HepG2 (cell line): ENCODE measurements at regions not wholly inside any gene's neighbourhood (a gene's known extent, or its start where the extent isn't known, plus 50 kb on each side); places are given as distances from the start of the nearest gene placed in this dataset.

Experiments
- ATAC-seq: fragments of 200-7000 bp; cut with Tn5 transposase; 3 replicates; pipeline ENCODE4 v1.9.1; 2020; ENCODE audit warnings: mild to moderate bottlenecking, moderate library complexity
- BruUV-seq: library from RNA; stranded (reverse); fragments of 400-500 nt; replicated peaks from 2 replicates; lab custom pipeline; 2021; lab: Mats Ljungman, UMichigan
- CTCF ChIA-PET: fragments of 300-600 bp; formaldehyde crosslinking; extraction: SDS; loops from one replicate; lab custom pipeline; 2021; ENCODE audit warnings: low total read pairs, inconsistent platforms, low intra/inter-chr PET ratio; lab: Yijun Ruan, JAX
- POLR2A ChIA-PET: fragments of 350-600 bp; sonication (Branson Sonifier 250); formaldehyde crosslinking; loops from one replicate; lab custom pipeline; 2020; ENCODE audit warnings: antibody characterized with exemption, inconsistent platforms; lab: Yijun Ruan, JAX
- DNase-seq: peaks from one replicate; pipeline ENCODE4 v3.0.0-alpha.2; 2015; ENCODE audit warnings: low spot score
- FAIRE-seq: peaks from 3 replicates; lab custom pipeline; 2011; peaks lifted over from hg19 to GRCh38; lab: Jason Lieb, UNC
- H2AFZ ChIP-seq: one replicate; pipeline ENCODE4 v1.6.1; 2011; ENCODE audit warnings: low read length, inconsistent platforms
- H3K27ac ChIP-seq: fragments of 300-600 bp; 3 replicates; pipeline ENCODE4 v1.8.0; 2011; ENCODE audit warnings: mixed run types, mild to moderate bottlenecking, mixed read lengths, low read length, inconsistent platforms; ENCODE audit not compliant: insufficient read depth; ENCODE audit errors: extremely low read length
- H3K27me3 ChIP-seq, 2 experiments: fragments of 200-600 bp in 1 of 2; 2 replicates in 1 of 2; 3 replicates in 1 of 2; pipeline versions ENCODE4 v1.6.0 to v1.8.0; 2011; ENCODE audit warnings: low read length in 2 of 2, mild to moderate bottlenecking in 2 of 2, moderate library complexity in 2 of 2, inconsistent platforms in 1 of 2; ENCODE audit not compliant: insufficient read depth in 2 of 2, control insufficient read depth in 1 of 2
- H3K36me3 ChIP-seq, 2 experiments: fragments of 200-600 bp in 1 of 2; replicated peaks in 1 of 2; 2 replicates in 1 of 2; 3 replicates in 1 of 2; pipeline versions ENCODE4 v1.5.1 to v1.8.0; 2011; ENCODE audit warnings: low read length in 2 of 2, inconsistent platforms in 1 of 2; ENCODE audit not compliant: insufficient read depth in 2 of 2, control insufficient read depth in 1 of 2
- H3K4me1 ChIP-seq: 2 replicates; pipeline ENCODE4 v1.5.1; 2012; ENCODE audit warnings: low read length, inconsistent platforms; ENCODE audit not compliant: insufficient read depth
- H3K4me2 ChIP-seq: 2 replicates; pipeline ENCODE4 v1.6.0; 2011; ENCODE audit warnings: low read depth, low read length, inconsistent platforms
- H3K4me3 ChIP-seq, 3 experiments: fragments of 200-600 bp in 1 of 3; sonication (generic), shearing (Covaris generic) in 1 of 3; replicated peaks in 1 of 3; 2 replicates each; pipeline ENCODE4 v1.5.1; 2011 to 2016; ENCODE audit warnings: low read length in 3 of 3, inconsistent platforms in 2 of 3, low read depth in 2 of 3, mild to moderate bottlenecking in 2 of 3, control low read depth in 1 of 3, mixed read lengths in 1 of 3; ENCODE audit not compliant: insufficient read depth in 1 of 3
- H3K79me2 ChIP-seq: one replicate; pipeline ENCODE4 v1.6.1; 2011; ENCODE audit warnings: low read length, inconsistent platforms; ENCODE audit not compliant: insufficient read depth
- H3K9ac ChIP-seq: 2 replicates; pipeline ENCODE4 v1.6.0; 2011; ENCODE audit warnings: mild to moderate bottlenecking, low read depth, low read length, inconsistent platforms; ENCODE audit not compliant: insufficient read depth
- H3K9me3 ChIP-seq: 2 replicates; pipeline ENCODE4 v1.5.1; 2012; ENCODE audit warnings: mild to moderate bottlenecking, low read length
- H4K20me1 ChIP-seq: 2 replicates; pipeline ENCODE4 v1.6.0; 2011; ENCODE audit warnings: inconsistent platforms, mild to moderate bottlenecking, low read length, moderate library complexity; ENCODE audit not compliant: insufficient read depth
- CEBPB ChIP-seq: IDR thresholded peaks from 2 replicates; pipeline ENCODE4 v1.6.1; 2011; ENCODE audit warnings: low read depth, low read length, improper control_type of control experiment, borderline replicate concordance
- DPF2 ChIP-seq: sonication (generic); formaldehyde crosslinking; IDR thresholded peaks from 2 replicates; pipeline ENCODE4 v1.4.0; 2020; ENCODE audit warnings: mild to moderate bottlenecking, low read depth, missing genetic modification reagents, borderline replicate concordance
- HDAC1 ChIP-seq: sonication (generic); formaldehyde crosslinking; IDR thresholded peaks from 2 replicates; pipeline ENCODE4 v1.5.1; 2020; ENCODE audit warnings: mild to moderate bottlenecking, missing genetic modification reagents
- HES4 ChIP-seq: sonication (generic); formaldehyde crosslinking; IDR thresholded peaks from 2 replicates; pipeline ENCODE4 v1.9.0; 2021; ENCODE audit warnings: mild to moderate bottlenecking, missing genetic modification reagents, borderline replicate concordance
- KAT8 ChIP-seq: IDR thresholded peaks from 2 replicates; pipeline ENCODE4 v1.6.1; 2016; ENCODE audit warnings: missing genetic modification reagents, missing compliant biosample characterization
- KMT2B ChIP-seq: IDR thresholded peaks from 2 replicates; pipeline ENCODE4 v1.6.1; 2016; ENCODE audit warnings: missing genetic modification reagents, missing compliant biosample characterization
- RNF2 ChIP-seq: fragments of 450-650 bp; conservative IDR thresholded peaks from 2 replicates; pipeline ENCODE4 v1.6.1; 2016; ENCODE audit warnings: low read depth
- XRCC5 ChIP-seq: fragments of 200-400 bp; formaldehyde crosslinking; optimal IDR thresholded peaks from 2 replicates; pipeline ENCODE3; 2017; ENCODE audit warnings: mild to moderate bottlenecking, low read length
- ZBTB38 ChIP-seq: sonication (generic); formaldehyde crosslinking; IDR thresholded peaks from 2 replicates; pipeline ENCODE4 v1.5.1; 2020; ENCODE audit warnings: mild to moderate bottlenecking, missing genetic modification reagents
- ZC3H4 ChIP-seq: sonication (generic); formaldehyde crosslinking; IDR thresholded peaks from 2 replicates; pipeline ENCODE4 v1.4.0; 2020; ENCODE audit warnings: missing genetic modification reagents, borderline replicate concordance
- ZMYM2 ChIP-seq: sonication (generic); formaldehyde crosslinking; IDR thresholded peaks from 2 replicates; pipeline ENCODE4 v1.8.0; 2022; ENCODE audit warnings: mild to moderate bottlenecking, missing genetic modification reagents
- ZNF101 ChIP-seq: sonication (generic); formaldehyde crosslinking; IDR thresholded peaks from 2 replicates; pipeline ENCODE4 v1.4.0; 2020; ENCODE audit warnings: mild to moderate bottlenecking, low read depth, missing genetic modification reagents, borderline replicate concordance
- ZNF761 ChIP-seq: sonication (generic); formaldehyde crosslinking; conservative IDR thresholded peaks from 2 replicates; pipeline ENCODE4 v1.4.0; 2020; ENCODE audit warnings: mild to moderate bottlenecking, missing genetic modification reagents
- WGBS: methylation state at CpG from one replicate; pipeline ENCODE4 v1.1.6; 2017; ENCODE audit warnings: low lambda C conversion rate; 5-methylcytosine and 5-hydroxymethylcytosine counted together
- in situ Hi-C: cut with HindIII; loops from 2 replicates; pipeline ENCODE4 v1.10.0; 2017; ENCODE audit warnings: low pct_unique_long_range_greater_than_20kb; ENCODE audit not compliant: extremely low pct_ligation_motif_present
- intact Hi-C: fragments of 100-400 bp; cut with micrococcal nuclease; formaldehyde crosslinking; loops from one replicate; pipeline ENCODE4 v1.10.0; 2022; ENCODE audit not compliant: unreplicated experiment
- TF ChIP-seq, protein P1 (sequence below): sonication (generic); formaldehyde crosslinking; IDR thresholded peaks from 2 replicates; pipeline ENCODE4 v1.8.1; 2023; ENCODE audit warnings: missing genetic modification reagents, inconsistent platforms, borderline replicate concordance
- TF ChIP-seq, protein P2 (sequence below): IDR thresholded peaks from 2 replicates; pipeline ENCODE4 v1.4.0; 2020; ENCODE audit warnings: mild to moderate bottlenecking, missing genetic modification reagents

DNA sequence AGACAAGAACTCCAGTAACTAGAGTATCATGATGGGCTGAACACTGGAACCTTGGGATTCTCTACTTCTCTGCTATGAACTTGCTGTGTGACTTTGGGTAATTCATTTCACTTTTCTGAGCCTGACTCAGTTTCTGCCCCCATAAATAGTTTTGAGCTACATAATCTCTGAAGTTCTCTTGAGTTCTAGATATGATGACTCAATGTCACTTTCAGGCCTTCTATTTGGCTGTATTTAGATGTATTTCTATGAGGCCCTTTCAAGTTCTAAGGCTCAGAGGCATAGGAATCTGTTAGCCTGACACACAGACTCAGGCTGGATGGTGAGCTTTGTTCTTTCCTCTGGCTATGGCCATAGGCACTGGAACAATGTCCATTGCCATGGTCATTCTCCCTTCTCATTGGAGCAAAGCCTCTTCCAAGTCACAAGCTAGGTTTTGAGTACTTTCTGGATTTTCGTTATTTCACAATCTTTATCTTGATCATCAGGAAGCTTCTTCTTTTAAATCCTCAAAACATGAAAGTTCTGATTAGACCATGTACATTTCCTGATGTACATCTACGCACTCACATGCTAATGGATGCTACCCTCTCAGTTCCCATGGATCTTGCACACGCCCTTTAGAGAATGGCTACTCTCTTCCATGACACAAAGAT, 101.6 kb downstream of the TES start:
- H3K79me2 ChIP-seq, result no peaks in the 10 kb centered on the region
- BruUV-seq, result no TSS peak
- no peak overlapping the region for H3K9ac ChIP-seq
- intact Hi-C loops (no loop called here), in situ Hi-C loops (no loop called here)
- H4K20me1 ChIP-seq, result no peaks in the 10 kb centered on the region
- no peak overlapping the region for H3K4me3 ChIP-seq
- H2AFZ ChIP-seq, result no peak overlapping the region
- ChIA-PET POLR2A (no interaction called here), CTCF (no interaction called here)
- no peak overlapping the region for H3K27ac ChIP-seq
- no peak for ATAC-seq
- no peaks in the 10 kb centered on the region for H3K9me3 ChIP-seq
- H3K27me3 ChIP-seq, result peaks cover 0 to 3% of the 10 kb centered on the region in 2 experiments; a peak in 1 of 5 replicates
- H3K4me2 ChIP-seq, result no peak overlapping the region
- no peaks in the 10 kb centered on the region for H3K36me3 ChIP-seq
- H3K4me1 ChIP-seq, result no peaks in the 10 kb centered on the region
- TF ChIP-seq, protein P1, sequence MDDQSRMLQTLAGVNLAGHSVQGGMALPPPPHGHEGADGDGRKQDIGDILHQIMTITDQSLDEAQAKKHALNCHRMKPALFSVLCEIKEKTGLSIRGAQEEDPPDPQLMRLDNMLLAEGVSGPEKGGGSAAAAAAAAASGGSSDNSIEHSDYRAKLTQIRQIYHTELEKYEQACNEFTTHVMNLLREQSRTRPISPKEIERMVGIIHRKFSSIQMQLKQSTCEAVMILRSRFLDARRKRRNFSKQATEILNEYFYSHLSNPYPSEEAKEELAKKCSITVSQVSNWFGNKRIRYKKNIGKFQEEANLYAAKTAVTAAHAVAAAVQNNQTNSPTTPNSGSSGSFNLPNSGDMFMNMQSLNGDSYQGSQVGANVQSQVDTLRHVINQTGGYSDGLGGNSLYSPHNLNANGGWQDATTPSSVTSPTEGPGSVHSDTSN (CRISPR knock-in tag), result no peak
- TF ChIP-seq HDAC1 (CRISPR knock-in tag), result no peak
- TF ChIP-seq ZBTB38 (CRISPR knock-in tag), result no peak
- TF ChIP-seq KAT8 (CRISPR knock-in tag), result no peak
- no peak for TF ChIP-seq DPF2 (CRISPR knock-in tag)
- FAIRE-seq, result no peak
- WGBS, result 51% methylated on average over 3 of the region's 3 CpGs
- no peak for DNase-seq

DNA sequence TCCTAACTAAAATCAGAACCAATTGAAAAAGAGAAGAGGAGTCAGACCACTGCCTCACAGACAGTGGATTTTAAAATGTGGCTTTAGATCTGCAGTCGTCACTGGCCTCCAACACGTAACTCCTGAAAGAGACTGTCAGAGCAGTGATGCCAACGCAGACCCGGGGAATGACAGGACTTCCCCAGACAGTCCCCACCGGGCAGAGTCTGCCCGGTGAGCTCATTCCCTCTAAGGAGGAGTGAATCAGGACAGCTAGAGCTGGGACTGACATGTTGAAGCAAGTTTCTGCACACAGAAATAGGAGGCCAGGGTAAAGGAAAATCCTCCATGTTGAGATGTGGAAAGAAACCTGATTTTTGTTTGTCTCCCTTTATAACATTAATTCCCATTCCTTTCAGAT, 105.0 kb downstream of the TES start:
- in situ Hi-C loops, result no loop called here
- H3K27me3 ChIP-seq, result peaks cover 0 to 3% of the 10 kb centered on the region in 2 experiments; a peak in 1 of 5 replicates
- no peaks in the 10 kb centered on the region for H3K36me3 ChIP-seq
- no peak overlapping the region for H2AFZ ChIP-seq
- no peaks in the 10 kb centered on the region for H3K9me3 ChIP-seq
- CTCF ChIA-PET, result no interaction called here
- intact Hi-C loops, result no loop called here
- H3K79me2 ChIP-seq, result no peaks in the 10 kb centered on the region
- no peak for FAIRE-seq
- no peak for DNase-seq
- POLR2A ChIA-PET, result no interaction called here
- WGBS, result 46% methylated on average over 5 of the region's 6 CpGs
- H3K9ac ChIP-seq, result no peak overlapping the region
- no peak overlapping the region for H3K4me2 ChIP-seq
- no peak overlapping the region for H3K4me3 ChIP-seq
- ATAC-seq, result no peak
- H3K4me1 ChIP-seq, result no peaks in the 10 kb centered on the region
- H3K27ac ChIP-seq, result no peak overlapping the region
- no TSS peak for BruUV-seq
- no peaks in the 10 kb centered on the region for H4K20me1 ChIP-seq
- TF ChIP-seq KMT2B (CRISPR knock-in tag), result no peak
- TF ChIP-seq RNF2, result no peak
- no peak for TF ChIP-seq ZMYM2 (CRISPR knock-in tag)
- TF ChIP-seq ZNF761 (CRISPR knock-in tag), result no peak
- TF ChIP-seq CEBPB, result no peak
- TF ChIP-seq, protein P2, sequence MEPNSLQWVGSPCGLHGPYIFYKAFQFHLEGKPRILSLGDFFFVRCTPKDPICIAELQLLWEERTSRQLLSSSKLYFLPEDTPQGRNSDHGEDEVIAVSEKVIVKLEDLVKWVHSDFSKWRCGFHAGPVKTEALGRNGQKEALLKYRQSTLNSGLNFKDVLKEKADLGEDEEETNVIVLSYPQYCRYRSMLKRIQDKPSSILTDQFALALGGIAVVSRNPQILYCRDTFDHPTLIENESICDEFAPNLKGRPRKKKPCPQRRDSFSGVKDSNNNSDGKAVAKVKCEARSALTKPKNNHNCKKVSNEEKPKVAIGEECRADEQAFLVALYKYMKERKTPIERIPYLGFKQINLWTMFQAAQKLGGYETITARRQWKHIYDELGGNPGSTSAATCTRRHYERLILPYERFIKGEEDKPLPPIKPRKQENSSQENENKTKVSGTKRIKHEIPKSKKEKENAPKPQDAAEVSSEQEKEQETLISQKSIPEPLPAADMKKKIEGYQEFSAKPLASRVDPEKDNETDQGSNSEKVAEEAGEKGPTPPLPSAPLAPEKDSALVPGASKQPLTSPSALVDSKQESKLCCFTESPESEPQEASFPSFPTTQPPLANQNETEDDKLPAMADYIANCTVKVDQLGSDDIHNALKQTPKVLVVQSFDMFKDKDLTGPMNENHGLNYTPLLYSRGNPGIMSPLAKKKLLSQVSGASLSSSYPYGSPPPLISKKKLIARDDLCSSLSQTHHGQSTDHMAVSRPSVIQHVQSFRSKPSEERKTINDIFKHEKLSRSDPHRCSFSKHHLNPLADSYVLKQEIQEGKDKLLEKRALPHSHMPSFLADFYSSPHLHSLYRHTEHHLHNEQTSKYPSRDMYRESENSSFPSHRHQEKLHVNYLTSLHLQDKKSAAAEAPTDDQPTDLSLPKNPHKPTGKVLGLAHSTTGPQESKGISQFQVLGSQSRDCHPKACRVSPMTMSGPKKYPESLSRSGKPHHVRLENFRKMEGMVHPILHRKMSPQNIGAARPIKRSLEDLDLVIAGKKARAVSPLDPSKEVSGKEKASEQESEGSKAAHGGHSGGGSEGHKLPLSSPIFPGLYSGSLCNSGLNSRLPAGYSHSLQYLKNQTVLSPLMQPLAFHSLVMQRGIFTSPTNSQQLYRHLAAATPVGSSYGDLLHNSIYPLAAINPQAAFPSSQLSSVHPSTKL (CRISPR knock-in tag), result no peak
- no peak for TF ChIP-seq ZC3H4
- TF ChIP-seq XRCC5, result no peak
- TF ChIP-seq HES4, result no peak
- TF ChIP-seq ZNF101, result no peak
